ENCODE measurements at regions not wholly inside any gene's neighbourhood (a gene's known extent, or its start where the extent isn't known, plus 50 kb on each side); places are given as distances from the start of the nearest gene placed in this dataset.

DNA sequence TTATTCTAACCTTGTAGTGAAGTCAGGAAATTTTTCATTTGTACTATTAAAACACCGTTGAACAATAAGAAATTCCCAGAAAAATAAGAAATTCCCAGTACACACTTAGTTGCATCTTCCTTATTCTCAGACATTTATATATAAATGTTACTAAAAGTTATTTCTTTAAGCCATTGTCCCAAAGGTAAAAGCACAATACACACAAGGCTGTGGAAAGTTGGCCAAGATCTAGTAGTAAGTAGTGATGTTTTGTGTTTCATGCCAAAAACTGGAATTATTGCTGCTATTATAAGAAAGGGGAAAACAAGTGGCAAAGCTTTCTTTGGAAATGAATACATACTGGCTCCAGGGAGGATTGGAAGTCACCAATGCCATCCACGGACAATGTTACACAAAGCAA is 802.5 kb upstream of the DPPA4 start:
- ATAC-seq (no peak), DNase-seq (ENCODE audit: low spot score) (no peak)
- H3K4me3 Mint-ChIP-seq, result no peak overlapping the region
- TF ChIP-seq, protein P1, sequence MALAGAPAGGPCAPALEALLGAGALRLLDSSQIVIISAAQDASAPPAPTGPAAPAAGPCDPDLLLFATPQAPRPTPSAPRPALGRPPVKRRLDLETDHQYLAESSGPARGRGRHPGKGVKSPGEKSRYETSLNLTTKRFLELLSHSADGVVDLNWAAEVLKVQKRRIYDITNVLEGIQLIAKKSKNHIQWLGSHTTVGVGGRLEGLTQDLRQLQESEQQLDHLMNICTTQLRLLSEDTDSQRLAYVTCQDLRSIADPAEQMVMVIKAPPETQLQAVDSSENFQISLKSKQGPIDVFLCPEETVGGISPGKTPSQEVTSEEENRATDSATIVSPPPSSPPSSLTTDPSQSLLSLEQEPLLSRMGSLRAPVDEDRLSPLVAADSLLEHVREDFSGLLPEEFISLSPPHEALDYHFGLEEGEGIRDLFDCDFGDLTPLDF (CRISPR knock-in tag; IDR thresholded peaks at IDR 0.05), result no peak
- TF ChIP-seq, protein P2, sequence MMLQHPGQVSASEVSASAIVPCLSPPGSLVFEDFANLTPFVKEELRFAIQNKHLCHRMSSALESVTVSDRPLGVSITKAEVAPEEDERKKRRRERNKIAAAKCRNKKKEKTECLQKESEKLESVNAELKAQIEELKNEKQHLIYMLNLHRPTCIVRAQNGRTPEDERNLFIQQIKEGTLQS (CRISPR knock-in tag; conservative IDR thresholded peaks at IDR 0.05), result no peak
- TF ChIP-seq KAT7 (CRISPR knock-in tag; IDR thresholded peaks at IDR 0.05; ENCODE audit: borderline replicate concordance) (no peak), ZNF396 (CRISPR knock-in tag; IDR thresholded peaks at IDR 0.05; ENCODE audit: borderline replicate concordance) (no peak), ELF4 (CRISPR knock-in tag; IDR thresholded peaks at IDR 0.05; ENCODE audit: low read depth) (no peak), NR2C2 (CRISPR knock-in tag; IDR thresholded peaks at IDR 0.05) (no peak), HMGA2 (CRISPR knock-in tag; IDR thresholded peaks at IDR 0.05) (no peak), NR3C1 (CRISPR knock-in tag; conservative IDR thresholded peaks at IDR 0.05; ENCODE audit: low read depth) (no peak), OVOL2 (CRISPR knock-in tag; IDR thresholded peaks at IDR 0.05; ENCODE audit: borderline replicate concordance) (no peak), RELA (CRISPR knock-in tag; IDR thresholded peaks at IDR 0.05; ENCODE audit: borderline replicate concordance) (no peak)
- TF ChIP-seq, protein P3, sequence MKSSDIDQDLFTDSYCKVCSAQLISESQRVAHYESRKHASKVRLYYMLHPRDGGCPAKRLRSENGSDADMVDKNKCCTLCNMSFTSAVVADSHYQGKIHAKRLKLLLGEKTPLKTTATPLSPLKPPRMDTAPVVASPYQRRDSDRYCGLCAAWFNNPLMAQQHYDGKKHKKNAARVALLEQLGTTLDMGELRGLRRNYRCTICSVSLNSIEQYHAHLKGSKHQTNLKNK (CRISPR knock-in tag; IDR thresholded peaks at IDR 0.05), result no peak
- TF ChIP-seq, protein P4, sequence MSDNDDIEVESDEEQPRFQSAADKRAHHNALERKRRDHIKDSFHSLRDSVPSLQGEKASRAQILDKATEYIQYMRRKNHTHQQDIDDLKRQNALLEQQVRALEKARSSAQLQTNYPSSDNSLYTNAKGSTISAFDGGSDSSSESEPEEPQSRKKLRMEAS (CRISPR knock-in tag; IDR thresholded peaks at IDR 0.05), result no peak
- TF ChIP-seq, protein P5, sequence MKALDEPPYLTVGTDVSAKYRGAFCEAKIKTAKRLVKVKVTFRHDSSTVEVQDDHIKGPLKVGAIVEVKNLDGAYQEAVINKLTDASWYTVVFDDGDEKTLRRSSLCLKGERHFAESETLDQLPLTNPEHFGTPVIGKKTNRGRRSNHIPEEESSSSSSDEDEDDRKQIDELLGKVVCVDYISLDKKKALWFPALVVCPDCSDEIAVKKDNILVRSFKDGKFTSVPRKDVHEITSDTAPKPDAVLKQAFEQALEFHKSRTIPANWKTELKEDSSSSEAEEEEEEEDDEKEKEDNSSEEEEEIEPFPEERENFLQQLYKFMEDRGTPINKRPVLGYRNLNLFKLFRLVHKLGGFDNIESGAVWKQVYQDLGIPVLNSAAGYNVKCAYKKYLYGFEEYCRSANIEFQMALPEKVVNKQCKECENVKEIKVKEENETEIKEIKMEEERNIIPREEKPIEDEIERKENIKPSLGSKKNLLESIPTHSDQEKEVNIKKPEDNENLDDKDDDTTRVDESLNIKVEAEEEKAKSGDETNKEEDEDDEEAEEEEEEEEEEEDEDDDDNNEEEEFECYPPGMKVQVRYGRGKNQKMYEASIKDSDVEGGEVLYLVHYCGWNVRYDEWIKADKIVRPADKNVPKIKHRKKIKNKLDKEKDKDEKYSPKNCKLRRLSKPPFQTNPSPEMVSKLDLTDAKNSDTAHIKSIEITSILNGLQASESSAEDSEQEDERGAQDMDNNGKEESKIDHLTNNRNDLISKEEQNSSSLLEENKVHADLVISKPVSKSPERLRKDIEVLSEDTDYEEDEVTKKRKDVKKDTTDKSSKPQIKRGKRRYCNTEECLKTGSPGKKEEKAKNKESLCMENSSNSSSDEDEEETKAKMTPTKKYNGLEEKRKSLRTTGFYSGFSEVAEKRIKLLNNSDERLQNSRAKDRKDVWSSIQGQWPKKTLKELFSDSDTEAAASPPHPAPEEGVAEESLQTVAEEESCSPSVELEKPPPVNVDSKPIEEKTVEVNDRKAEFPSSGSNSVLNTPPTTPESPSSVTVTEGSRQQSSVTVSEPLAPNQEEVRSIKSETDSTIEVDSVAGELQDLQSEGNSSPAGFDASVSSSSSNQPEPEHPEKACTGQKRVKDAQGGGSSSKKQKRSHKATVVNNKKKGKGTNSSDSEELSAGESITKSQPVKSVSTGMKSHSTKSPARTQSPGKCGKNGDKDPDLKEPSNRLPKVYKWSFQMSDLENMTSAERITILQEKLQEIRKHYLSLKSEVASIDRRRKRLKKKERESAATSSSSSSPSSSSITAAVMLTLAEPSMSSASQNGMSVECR (CRISPR knock-in tag; IDR thresholded peaks at IDR 0.05; ENCODE audit: borderline replicate concordance), result no peak
- H3K27ac Mint-ChIP-seq, result no peak overlapping the region
- peaks cover 4% of the 10 kb centered on the region; the same call in 1 of the 2 replicates for H3K36me3 Mint-ChIP-seq
- peaks cover 15% of the 10 kb centered on the region for H3K4me1 Mint-ChIP-seq
- peaks cover 11% of the 10 kb centered on the region; the same call in 1 of the 2 replicates for H3K9me3 Mint-ChIP-seq
- POLR2A ChIA-PET, result no interaction called here
- CTCF ChIA-PET, result no interaction called here
- no peaks in the 10 kb centered on the region for H3K27me3 Mint-ChIP-seq (ENCODE audit: low read depth)

DNA sequence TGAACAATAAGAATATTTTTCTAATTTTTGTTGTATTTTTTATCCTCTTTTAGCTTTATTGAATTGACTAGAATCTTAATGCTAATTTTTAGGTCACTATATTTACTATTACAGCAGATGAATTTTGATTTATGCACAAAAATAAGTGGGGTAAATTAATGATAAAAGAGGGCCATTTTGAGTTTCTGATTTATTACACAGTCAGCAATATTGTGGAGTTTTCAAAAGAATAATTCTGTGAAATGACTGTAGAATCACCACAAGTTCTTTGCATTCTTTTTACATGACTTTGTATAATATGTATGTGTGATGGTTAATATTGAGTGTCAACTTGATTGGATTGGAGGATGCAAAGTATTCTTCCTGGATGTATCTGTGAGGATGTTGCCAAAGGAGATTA is 812.4 kb upstream of the DPPA4 start:
- no peaks in the 10 kb centered on the region for H3K36me3 Mint-ChIP-seq
- POLR2A ChIA-PET, result no interaction called here
- H3K27me3 Mint-ChIP-seq (ENCODE audit: low read depth), result no peaks in the 10 kb centered on the region
- DNase-seq (ENCODE audit: low spot score) (no peak), ATAC-seq (no peak)
- H3K9me3 Mint-ChIP-seq, result peaks cover 8% of the 10 kb centered on the region
- no peak overlapping the region for H3K27ac Mint-ChIP-seq
- CTCF ChIA-PET, result no interaction called here
- no peak overlapping the region for H3K4me3 Mint-ChIP-seq
- peaks cover 6% of the 10 kb centered on the region for H3K4me1 Mint-ChIP-seq
- TF ChIP-seq ZNF423 (CRISPR knock-in tag; IDR thresholded peaks at IDR 0.05) (no peak), ETV6 (CRISPR knock-in tag; IDR thresholded peaks at IDR 0.05) (no peak), TCF7 (CRISPR knock-in tag; IDR thresholded peaks at IDR 0.05; ENCODE audit: low read depth) (no peak), NR3C1 (CRISPR knock-in tag; conservative IDR thresholded peaks at IDR 0.05; ENCODE audit: low read depth) (no peak), GRHL2 (CRISPR knock-in tag; IDR thresholded peaks at IDR 0.05; ENCODE audit: insufficient replicate concordance, severe bottlenecking) (no peak), TP53 (CRISPR knock-in tag; IDR thresholded peaks at IDR 0.05) (no peak), RORB (CRISPR knock-in tag; IDR thresholded peaks at IDR 0.05) (no peak), SP1 (CRISPR knock-in tag; conservative IDR thresholded peaks at IDR 0.05) (no peak), CBFB (CRISPR knock-in tag; IDR thresholded peaks at IDR 0.05; ENCODE audit: low read depth) (no peak), ATF1 (CRISPR knock-in tag; IDR thresholded peaks at IDR 0.05) (no peak), TEAD4 (CRISPR knock-in tag; IDR thresholded peaks at IDR 0.05) (no peak), ZNF416 (CRISPR knock-in tag; IDR thresholded peaks at IDR 0.05) (no peak)
- TF ChIP-seq, protein P5 (CRISPR knock-in tag; IDR thresholded peaks at IDR 0.05; ENCODE audit: borderline replicate concordance), result no peak
- TF ChIP-seq, protein P6, sequence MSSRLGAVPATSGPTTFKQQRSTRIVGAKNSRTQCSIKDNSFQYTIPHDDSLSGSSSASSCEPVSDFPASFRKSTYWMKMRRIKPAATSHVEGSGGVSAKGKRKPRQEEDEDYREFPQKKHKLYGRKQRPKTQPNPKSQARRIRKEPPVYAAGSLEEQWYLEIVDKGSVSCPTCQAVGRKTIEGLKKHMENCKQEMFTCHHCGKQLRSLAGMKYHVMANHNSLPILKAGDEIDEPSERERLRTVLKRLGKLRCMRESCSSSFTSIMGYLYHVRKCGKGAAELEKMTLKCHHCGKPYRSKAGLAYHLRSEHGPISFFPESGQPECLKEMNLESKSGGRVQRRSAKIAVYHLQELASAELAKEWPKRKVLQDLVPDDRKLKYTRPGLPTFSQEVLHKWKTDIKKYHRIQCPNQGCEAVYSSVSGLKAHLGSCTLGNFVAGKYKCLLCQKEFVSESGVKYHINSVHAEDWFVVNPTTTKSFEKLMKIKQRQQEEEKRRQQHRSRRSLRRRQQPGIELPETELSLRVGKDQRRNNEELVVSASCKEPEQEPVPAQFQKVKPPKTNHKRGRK (CRISPR knock-in tag; IDR thresholded peaks at IDR 0.05; ENCODE audit: borderline replicate concordance), result no peak

Data from WTC11 (cell line).